Head of caudate nucleus (tissue), 42 donors: ENCODE measurements at regions not wholly inside any gene's neighbourhood (a gene's known extent, or its start where the extent isn't known, plus 50 kb on each side); places are given as distances from the start of the nearest gene placed in this dataset.
A peak's percentile ranks its signal among the peaks of the same experiment; 100 is the strongest.

Experiments
- DNase-seq, 42 donors: peaks; one replicate each; pipeline versions ENCODE4 v3.0.0 to v3.0.0-alpha.2; 2020 to 2021; ENCODE audit warnings: mixed read lengths in 7 of 42
- intact Hi-C: fragments of 100-400 bp; cut with DNase I; formaldehyde crosslinking; loops from one replicate; pipeline ENCODE4 v1.15.0; 2022

- intact Hi-C loops = no loop called here
Measured at GRCh38 chr1:228922722-228923376, 187.6 kb downstream of the RHOU start.

GRCh38 chr1:228923973-228924686 lies 188.9 kb downstream of the RHOU start:
- peak in 2 of 42 donors; percentile 0 to 16 for DNase-seq
- intact Hi-C loops = no loop called here

More at GRCh38 chr1:228922722-228923376, 187.6 kb downstream of the RHOU start:
- DNase-seq = peak in 1 of 42 donors; percentile 2

GRCh38 chr1:228925691-228926090 lies 190.4 kb downstream of the RHOU start:
- intact Hi-C loops = no loop called here
- peak in 1 of 42 donors; percentile 36 for DNase-seq

GRCh38 chr1:228927421-228927820 lies 192.1 kb downstream of the RHOU start:
- no peak for DNase-seq
- intact Hi-C loops = no loop called here

GRCh38 chr1:228927946-228928898 lies 192.9 kb downstream of the RHOU start:
- intact Hi-C loops = no loop called here
- DNase-seq = no peak

GRCh38 chr1:228929476-228930027 lies 194.3 kb downstream of the RHOU start:
- intact Hi-C loops = no loop called here
- DNase-seq = no peak

GRCh38 chr1:228930479-228930957 lies 195.2 kb downstream of the RHOU start:
- intact Hi-C loops = no loop called here
- peak in 1 of 42 donors; percentile 19 for DNase-seq

GRCh38 chr1:228933753-228934152 lies 198.5 kb downstream of the RHOU start:
- intact Hi-C loops = no loop called here

GRCh38 chr1:228935198-228935663 lies 200.0 kb downstream of the RHOU start:
- DNase-seq = peak in 1 of 42 donors; percentile 23
- intact Hi-C loops = no loop called here

More at GRCh38 chr1:228933753-228934152, 198.5 kb downstream of the RHOU start:
- DNase-seq = no peak

GRCh38 chr1:228935855-228936727 lies 200.8 kb downstream of the RHOU start:
- peak in 1 of 42 donors; percentile 31 for DNase-seq
- intact Hi-C loops = no loop called here

GRCh38 chr1:228936881-228937280 lies 201.6 kb downstream of the RHOU start:
- intact Hi-C loops = no loop called here
- DNase-seq = peak in 1 of 42 donors; percentile 35

GRCh38 chr1:228937351-228937750 lies 202.1 kb downstream of the RHOU start:
- peak in 1 of 42 donors; percentile 39 for DNase-seq
- intact Hi-C loops = no loop called here

GRCh38 chr1:228937851-228938536 lies 202.7 kb downstream of the RHOU start:
- peak in 22 of 42 donors; percentile 14 to 60 (median 40) for DNase-seq
- intact Hi-C loops = no loop called here

- intact Hi-C loops = no loop called here
- DNase-seq = peak in 12 of 42 donors; percentile 14 to 45 (median 34)
Measured at GRCh38 chr1:228938537-228938901, 203.2 kb downstream of the RHOU start.

- intact Hi-C loops = no loop called here
- peak in 1 of 42 donors; percentile 26 for DNase-seq
Measured at GRCh38 chr1:228939001-228939691, 203.9 kb downstream of the RHOU start.

GRCh38 chr1:228939881-228940392 lies 204.7 kb downstream of the RHOU start:
- intact Hi-C loops = no loop called here
- peak in 1 of 42 donors; percentile 26 for DNase-seq
